Left lung (tissue), 4 donors: ENCODE measurements at regions not wholly inside any gene's neighbourhood (a gene's known extent, or its start where the extent isn't known, plus 50 kb on each side); places are given as distances from the start of the nearest gene placed in this dataset.

Experiments
- ATAC-seq: fragments of 200-7000 bp; cut with Tn5 transposase; one replicate; pipeline ENCODE4 v1.9.1; 2020; ENCODE audit warnings: moderate library complexity
- DNase-seq, 4 donors: peaks; one replicate each; pipeline ENCODE4 v3.0.0-alpha.2; 2013 to 2020
- H3K27ac ChIP-seq, 2 donors: fragments of 200-600 bp; sonication (generic) in 1 of 2; one replicate each; pipeline versions ENCODE4 v1.5.0 to v1.8.0; 2020 to 2021
- H3K27me3 ChIP-seq, 2 donors: fragments of 200-600 bp; sonication (generic) in 1 of 2; one replicate each; pipeline versions ENCODE4 v1.5.0 to v1.8.0; 2020 to 2021
- H3K36me3 ChIP-seq, 2 donors: fragments of 200-600 bp; sonication (generic) in 1 of 2; one replicate each; pipeline versions ENCODE4 v1.5.0 to v1.8.0; 2020 to 2021
- H3K4me1 ChIP-seq, 2 donors: fragments of 200-600 bp; one replicate each; pipeline ENCODE4 v1.8.0; 2021
- H3K4me3 ChIP-seq, 2 donors: fragments of 200-600 bp; sonication (generic) in 1 of 2; one replicate each; pipeline versions ENCODE4 v1.5.0 to v1.8.0; 2020 to 2021; ENCODE audit warnings: mild to moderate bottlenecking in 1 of 2
- H3K9me3 ChIP-seq, 2 donors: fragments of 200-600 bp; sonication (generic) in 1 of 2; one replicate each; pipeline versions ENCODE4 v1.5.0 to v1.8.0; 2020 to 2021
- CTCF ChIP-seq, 2 donors: fragments of 200-600 bp; sonication (generic) in 1 of 2; IDR thresholded peaks; one replicate each; pipeline versions ENCODE4 v1.5.0 to v1.8.0; 2021; ENCODE audit warnings: antibody characterized with exemption in 2 of 2
- intact Hi-C, 2 donors: fragments of 100-400 bp; cut with DNase I; formaldehyde crosslinking; loops; one replicate each; pipeline versions ENCODE4 v1.11.2 to v1.14.2; 2022
- donor health status: DM: no; HTN: yes; CAD: no.
- donor health status: DM: no; HTN: no; CAD: no.

GRCh38 chr14:84555493-84555892, 974.5 kb upstream of the FLRT2 start:
- no peaks in the 10 kb centered on the region for H3K4me1 ChIP-seq
- H3K27ac ChIP-seq = no peak overlapping the region
- peaks cover 0 to 10% of the 10 kb centered on the region in 2 donors for H3K9me3 ChIP-seq
- ATAC-seq (no peak), DNase-seq (no peak)
- no peaks in the 10 kb centered on the region for H3K27me3 ChIP-seq
- H3K36me3 ChIP-seq = no peaks in the 10 kb centered on the region
- no peak for TF ChIP-seq CTCF (IDR thresholded peaks at IDR 0.05)
- H3K4me3 ChIP-seq = no peak overlapping the region
- intact Hi-C loops = no loop called here

- Histone ChIP-seq H3K36me3 (no peaks in the 10 kb centered on the region), H3K27ac (no peak overlapping the region), H3K27me3 (no peaks in the 10 kb centered on the region), H3K4me1 (no peaks in the 10 kb centered on the region), H3K4me3 (no peak overlapping the region), H3K9me3 (peaks cover 0 to 12% of the 10 kb centered on the region in 2 donors)
- no peak for TF ChIP-seq CTCF (IDR thresholded peaks at IDR 0.05)
- ATAC-seq (no peak), DNase-seq (no peak)
- intact Hi-C loops = no loop called here
Observed at GRCh38 chr14:84566109-84566508, 963.8 kb upstream of the FLRT2 start.

- H3K9me3 ChIP-seq = no peaks in the 10 kb centered on the region
- no peak overlapping the region for H3K4me3 ChIP-seq
- DNase-seq (no peak), ATAC-seq (no peak)
- no peaks in the 10 kb centered on the region for H3K36me3 ChIP-seq
- no peaks in the 10 kb centered on the region for H3K27me3 ChIP-seq
- H3K4me1 ChIP-seq = no peaks in the 10 kb centered on the region
- intact Hi-C loops = no loop called here
- no peak for TF ChIP-seq CTCF (IDR thresholded peaks at IDR 0.05)
- no peak overlapping the region for H3K27ac ChIP-seq
Observed at GRCh38 chr14:84575681-84576080, 954.3 kb upstream of the FLRT2 start.

- peaks cover 0 to 1% of the 10 kb centered on the region in 2 donors for H3K9me3 ChIP-seq
- no peak for DNase-seq
Observed at GRCh38 chr14:84579292-84579691, 950.7 kb upstream of the FLRT2 start.

GRCh38 chr14:84581041-84581440, 948.9 kb upstream of the FLRT2 start:
- ATAC-seq (no peak), DNase-seq (no peak)
- no peaks in the 10 kb centered on the region for H3K4me1 ChIP-seq
- no peak overlapping the region for H3K4me3 ChIP-seq
- no peak overlapping the region for H3K27ac ChIP-seq
- no peaks in the 10 kb centered on the region for H3K27me3 ChIP-seq
- no peaks in the 10 kb centered on the region for H3K36me3 ChIP-seq
- no peak for TF ChIP-seq CTCF (IDR thresholded peaks at IDR 0.05)
- intact Hi-C loops = no loop called here
- H3K9me3 ChIP-seq = peaks cover 0 to 2% of the 10 kb centered on the region in 2 donors

More at GRCh38 chr14:84579292-84579691, 950.7 kb upstream of the FLRT2 start:
- H3K27ac ChIP-seq = no peak overlapping the region
- H3K4me1 ChIP-seq = no peaks in the 10 kb centered on the region
- intact Hi-C loops = no loop called here
- TF ChIP-seq CTCF (IDR thresholded peaks at IDR 0.05) = no peak
- ATAC-seq = no peak
- no peak overlapping the region for H3K4me3 ChIP-seq
- H3K36me3 ChIP-seq = no peaks in the 10 kb centered on the region
- H3K27me3 ChIP-seq = no peaks in the 10 kb centered on the region
